AML-193 (cell line): ENCODE measurements at regions not wholly inside any gene's neighbourhood (a gene's known extent, or its start where the extent isn't known, plus 50 kb on each side); places are given as distances from the start of the nearest gene placed in this dataset.
"Not testable (repeated sequence)": the region's sequence is repeated elsewhere in the genome, so short reads cannot be mapped to it uniquely, and the experiment has no call there.

Experiments
- DNase-seq, 2 experiments: peaks; one replicate each; lab custom pipeline; 2025; lab: John Stamatoyannopoulos, UW

DNA sequence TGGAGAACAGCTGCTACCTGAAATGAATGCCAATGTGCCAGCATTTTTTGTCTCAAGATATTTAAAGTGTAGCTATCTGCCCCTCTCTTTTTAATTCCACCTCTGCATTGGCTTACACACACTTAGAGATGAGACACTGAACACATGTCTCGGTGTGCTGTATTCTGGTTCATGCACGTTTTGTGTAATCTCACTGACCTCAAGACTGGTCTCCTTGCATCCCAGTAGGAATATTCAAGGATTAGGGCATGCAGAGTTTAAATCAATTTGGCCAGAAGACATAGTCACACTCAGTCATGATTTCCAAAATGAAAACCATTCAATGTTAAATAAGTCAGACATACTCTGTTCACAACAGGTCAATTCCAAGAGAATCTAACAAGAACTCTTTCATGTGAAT, 561.8 kb upstream of the TUSC1 start:
- DNase-seq, result no peak

- DNase-seq, result no peak
Measured at GRCh38 chr9:26237256-26237655, 559.0 kb upstream of the TUSC1 start.

DNA sequence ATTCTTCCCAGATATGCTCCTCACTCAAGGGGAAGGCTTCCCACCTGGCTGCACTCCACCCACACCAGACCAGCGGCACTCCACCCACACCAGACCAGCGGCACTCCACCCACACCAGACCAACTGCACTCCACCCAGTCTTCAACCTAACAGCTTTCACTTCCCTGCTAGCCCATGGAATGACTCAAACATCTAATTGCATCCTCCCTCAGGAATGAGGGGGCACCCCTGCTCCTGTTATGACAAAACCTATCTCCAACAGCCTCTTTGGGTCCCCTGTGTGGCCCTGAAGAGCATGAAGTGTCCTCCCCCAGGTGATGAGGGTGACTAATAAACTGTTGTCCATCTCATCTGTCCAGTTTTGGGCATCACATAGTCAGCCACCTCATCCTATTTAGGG, 556.6 kb upstream of the TUSC1 start:
- DNase-seq, result no peak

- DNase-seq, result no peak
Measured at GRCh38 chr9:26231391-26231790, 553.1 kb upstream of the TUSC1 start.

GRCh38 chr9:26229324-26230054, 551.2 kb upstream of the TUSC1 start:
- DNase-seq, result no peak

DNA sequence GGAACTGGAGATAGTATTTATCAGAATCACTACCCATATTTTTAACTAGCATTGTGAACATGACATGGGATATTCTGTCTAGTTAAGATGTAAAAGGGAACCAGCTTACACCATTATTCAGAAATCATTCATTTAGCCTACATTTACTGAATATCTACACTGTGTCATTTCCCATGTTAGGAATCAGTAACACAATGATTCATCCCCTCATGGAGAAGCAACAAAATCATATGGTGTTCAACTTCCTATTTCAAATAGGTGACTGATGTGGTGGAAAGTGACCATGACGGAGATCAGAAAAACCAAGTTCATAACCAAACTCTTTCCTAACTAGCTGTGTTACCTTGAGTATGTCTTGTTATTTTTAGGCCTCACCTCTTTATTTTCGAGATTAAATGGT, 550.0 kb upstream of the TUSC1 start:
- no peak for DNase-seq

DNA sequence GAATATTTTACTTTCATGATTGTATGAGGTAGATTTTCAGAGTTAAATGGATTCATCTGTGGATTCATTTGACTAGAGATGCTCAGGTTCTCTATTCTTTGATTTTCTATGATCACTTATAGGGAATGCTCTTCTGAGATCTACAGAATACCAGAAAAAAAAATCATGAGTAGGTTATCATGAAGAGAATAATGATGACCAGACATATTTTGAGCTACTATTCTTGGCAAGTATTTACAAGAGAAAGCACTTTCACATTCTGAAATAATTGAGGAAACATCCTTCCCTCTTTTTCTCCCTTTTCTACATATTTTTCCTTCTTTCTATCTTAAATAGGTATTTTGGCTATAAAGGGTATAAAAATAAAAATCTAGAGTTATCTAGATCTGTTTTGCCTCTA, 543.0 kb upstream of the TUSC1 start:
- DNase-seq, result no peak

GRCh38 chr9:26220367-26220766, 542.1 kb upstream of the TUSC1 start:
- DNase-seq, result no peak

DNA sequence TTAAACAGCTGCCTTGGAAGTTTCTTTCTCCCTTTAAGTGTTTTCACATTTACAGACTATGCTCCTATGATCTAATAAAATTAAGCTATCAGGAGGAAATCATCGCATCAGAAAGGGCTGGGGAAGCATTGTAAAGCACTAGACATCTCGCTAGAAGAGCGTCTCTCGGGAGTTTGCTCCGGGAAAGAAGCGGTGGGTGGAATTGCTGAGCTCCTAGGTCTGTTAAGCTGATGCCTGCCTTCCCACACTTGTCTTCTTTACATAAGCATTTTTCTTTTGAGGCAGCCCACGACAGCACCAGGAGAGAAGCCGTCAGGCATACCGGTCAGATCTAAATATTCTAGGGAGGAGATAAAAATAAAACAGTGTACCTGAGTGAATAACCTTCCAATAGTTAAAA, 541.7 kb upstream of the TUSC1 start:
- DNase-seq, result no peak

GRCh38 chr9:26216702-26217101, 538.5 kb upstream of the TUSC1 start:
- DNase-seq, result no peak

DNA sequence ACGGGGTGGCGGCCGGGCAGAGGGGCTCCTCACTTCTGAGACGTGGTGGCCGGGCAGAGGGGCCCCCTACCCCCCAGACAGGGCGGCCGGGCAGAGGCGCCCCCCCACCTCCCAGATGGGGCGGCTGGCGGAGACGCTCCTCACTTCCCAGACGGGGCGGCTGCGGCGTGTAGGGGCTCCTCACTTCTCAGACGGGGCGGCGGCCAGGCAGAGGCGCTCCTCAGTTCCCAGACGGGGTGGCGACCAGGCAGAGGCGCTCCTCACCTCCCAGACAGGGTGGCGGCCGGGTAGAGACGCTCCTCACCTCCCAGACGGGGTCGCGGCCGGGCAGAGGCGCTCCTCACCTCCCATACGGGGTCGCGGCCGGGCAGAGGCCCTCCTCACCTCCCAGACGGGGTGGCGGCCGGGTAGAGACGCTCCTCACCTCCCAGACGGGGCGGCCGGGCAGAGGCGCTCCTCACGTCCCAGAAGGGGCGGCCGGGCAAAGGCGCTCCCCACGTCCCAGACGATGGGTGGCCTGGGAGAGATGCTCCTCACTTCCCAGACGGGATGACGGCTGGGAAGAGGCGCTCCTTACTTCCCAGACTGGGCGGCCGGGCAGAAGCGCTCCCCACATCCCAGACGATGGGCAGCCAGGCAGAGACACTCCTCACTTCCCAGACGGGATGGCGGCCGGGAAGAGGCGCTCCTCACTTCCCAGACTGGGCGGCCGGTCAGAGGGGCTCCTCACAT, 536.6 kb upstream of the TUSC1 start:
- not testable (repeated sequence) for DNase-seq

- no peak for DNase-seq
Measured at GRCh38 chr9:26210338-26210851, 532.2 kb upstream of the TUSC1 start.

- DNase-seq, result no peak
Measured at GRCh38 chr9:26205261-26205660, 527.0 kb upstream of the TUSC1 start.

GRCh38 chr9:26193237-26193636, 515.0 kb upstream of the TUSC1 start:
- no peak for DNase-seq

DNA sequence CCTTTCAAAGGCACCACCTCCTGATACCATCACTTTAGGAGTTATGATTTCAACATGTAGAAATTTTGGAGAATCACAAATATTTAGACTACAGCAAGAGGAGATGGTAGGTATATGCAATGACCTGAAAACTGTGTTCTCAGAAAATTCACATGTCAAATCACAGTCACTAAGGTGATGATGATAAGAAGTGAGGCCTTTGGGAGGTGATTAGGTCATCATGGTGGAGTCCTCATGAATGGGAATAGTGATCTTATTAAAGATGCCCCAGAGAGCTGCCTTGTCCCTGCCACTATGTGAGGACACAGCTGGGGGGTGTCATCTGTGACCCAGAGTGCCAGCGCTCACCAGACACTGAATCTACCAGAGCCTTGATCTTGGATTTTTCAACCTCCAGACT, 513.5 kb upstream of the TUSC1 start:
- no peak for DNase-seq

- no peak for DNase-seq
Measured at GRCh38 chr9:26181836-26182235, 503.6 kb upstream of the TUSC1 start.

DNA sequence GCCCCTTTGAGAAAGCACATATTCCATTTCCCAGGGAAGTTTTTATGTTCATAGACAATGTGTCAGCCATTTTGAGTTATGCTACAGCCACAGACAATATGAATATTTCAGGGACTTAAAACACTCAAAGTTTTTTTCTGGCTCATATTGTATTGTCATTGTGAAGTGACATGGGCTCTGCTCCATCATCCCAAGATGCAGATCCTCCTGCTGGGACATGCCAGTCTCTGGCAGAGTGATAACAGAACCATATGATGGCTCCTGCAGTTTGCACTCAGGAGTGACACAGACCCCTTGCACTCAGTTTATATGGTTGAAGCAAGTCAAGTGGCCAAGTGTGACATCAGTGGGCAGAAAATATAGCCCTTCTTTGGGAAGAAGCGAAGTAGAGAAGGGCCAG, 498.4 kb upstream of the TUSC1 start:
- DNase-seq, result no peak

DNA sequence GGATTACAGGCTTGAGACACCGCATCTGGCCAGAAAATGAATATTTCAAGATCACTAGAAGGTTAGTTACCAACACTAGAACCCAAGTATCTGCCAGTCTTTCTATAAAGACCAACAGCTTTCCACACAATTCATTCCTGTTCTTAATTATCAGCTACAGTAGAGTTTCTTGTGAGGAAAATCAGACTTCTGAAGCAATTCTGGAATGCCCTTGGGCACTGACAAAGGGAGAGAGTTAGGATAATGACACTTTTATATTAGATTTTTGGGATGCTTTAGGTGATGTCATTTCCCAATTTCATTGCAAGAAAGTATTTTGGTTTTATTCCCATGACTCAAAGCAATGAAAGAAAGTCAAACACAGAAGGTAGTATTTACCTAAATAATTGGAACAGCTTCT, 497.0 kb upstream of the TUSC1 start:
- DNase-seq, result no peak

DNA sequence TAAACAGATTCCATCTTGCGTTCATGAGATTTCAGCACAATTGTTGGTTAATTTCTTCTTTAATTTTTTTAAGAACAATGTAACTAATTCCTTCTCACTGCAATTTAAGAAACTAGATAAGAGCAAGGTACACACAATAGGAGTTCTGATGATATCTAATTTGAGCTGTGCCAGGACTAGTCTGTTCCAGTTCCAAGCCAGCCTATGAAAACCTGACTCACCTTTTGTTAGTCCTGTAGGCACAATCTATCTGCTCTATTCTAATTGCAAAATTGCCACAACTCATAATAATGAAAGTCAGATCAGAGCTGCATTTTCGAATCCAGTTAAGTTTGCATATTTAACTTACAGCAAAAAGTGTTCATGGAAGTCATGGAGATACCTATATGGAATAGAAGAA, 494.1 kb upstream of the TUSC1 start:
- no peak for DNase-seq

DNA sequence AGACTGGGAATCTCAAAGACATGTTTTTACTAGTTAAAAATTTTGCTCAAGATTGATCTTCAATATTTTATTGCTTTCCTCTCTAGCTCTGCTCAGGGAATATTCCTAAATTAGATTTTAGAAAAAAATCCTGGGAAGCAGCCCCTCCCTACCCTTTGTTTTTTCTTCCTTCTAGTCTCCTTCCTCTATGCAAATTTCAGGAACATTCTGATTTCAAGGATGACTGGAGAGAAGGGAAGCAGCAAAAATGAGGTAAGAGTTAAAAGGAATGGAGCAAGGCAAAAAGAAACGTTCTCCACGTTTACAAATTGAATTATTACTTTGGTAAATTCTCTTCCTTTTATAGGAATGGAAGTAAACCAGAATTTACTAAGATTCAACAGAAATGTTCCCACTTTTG, 493.4 kb upstream of the TUSC1 start:
- DNase-seq, result no peak

- no peak for DNase-seq
Measured at GRCh38 chr9:26170190-26170589, 491.9 kb upstream of the TUSC1 start.

DNA sequence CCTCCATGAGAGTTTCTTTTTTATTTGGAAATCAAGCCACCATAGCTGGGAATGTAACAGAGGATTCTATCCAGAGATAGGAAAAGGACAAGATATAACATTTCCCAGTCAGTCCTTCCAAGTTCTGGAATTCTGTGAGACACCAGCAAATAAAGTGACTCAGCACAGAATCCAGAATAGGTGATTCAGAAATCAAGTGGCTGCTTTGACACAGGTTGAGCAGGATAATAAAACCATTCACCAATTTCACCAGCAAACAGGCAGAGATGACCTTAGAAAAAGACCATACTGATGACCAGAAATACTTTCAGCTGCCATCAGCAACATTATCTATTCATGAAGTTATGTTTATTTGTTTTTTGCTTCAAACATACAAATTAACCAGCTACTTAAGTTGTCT, 491.5 kb upstream of the TUSC1 start:
- DNase-seq, result no peak

DNA sequence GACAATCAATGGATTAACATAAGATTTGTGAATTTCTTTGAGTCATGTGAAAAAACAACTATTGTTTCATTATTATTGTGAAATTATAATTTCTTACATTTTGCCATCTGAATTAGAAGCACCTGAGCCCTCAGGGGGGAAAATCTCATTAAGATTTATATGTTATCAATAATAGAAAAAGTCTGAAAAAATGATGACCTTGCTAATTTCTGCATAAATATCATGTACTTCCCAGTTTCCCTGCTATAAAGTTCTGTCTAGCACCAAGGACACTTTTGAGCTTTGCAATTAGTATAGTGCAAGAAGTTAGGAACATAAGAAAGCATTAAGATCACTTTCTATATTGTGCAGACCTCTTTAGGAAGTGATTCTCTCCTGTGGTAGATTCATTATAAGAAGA, 488.3 kb upstream of the TUSC1 start:
- no peak for DNase-seq

DNA sequence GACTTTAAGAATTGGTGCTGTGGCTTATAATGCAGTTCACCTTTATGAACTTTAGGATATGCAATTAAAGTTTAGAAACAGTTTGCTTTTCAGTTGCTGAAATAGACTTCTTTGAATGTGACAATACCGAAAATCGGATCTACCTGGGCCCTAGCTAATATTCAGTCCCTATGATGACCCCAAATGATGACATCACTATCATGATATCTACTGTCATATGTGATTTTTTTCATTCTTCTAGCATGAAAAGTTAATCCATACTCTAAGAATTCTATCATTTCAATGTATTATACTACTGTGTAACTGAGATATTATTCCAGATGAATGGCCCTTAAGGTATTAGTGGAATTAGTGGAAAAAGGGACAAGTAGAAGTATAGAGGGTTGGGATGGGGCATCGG, 487.2 kb upstream of the TUSC1 start:
- no peak for DNase-seq
